T-helper 9 cell (primary cell): ENCODE measurements at regions not wholly inside any gene's neighbourhood (a gene's known extent, or its start where the extent isn't known, plus 50 kb on each side); places are given as distances from the start of the nearest gene placed in this dataset.
"Not testable (repeated sequence)": the region's sequence is repeated elsewhere in the genome, so short reads cannot be mapped to it uniquely, and the experiment has no call there.

Experiments used
- DNase-seq: peaks from one replicate; pipeline ENCODE4 v3.0.0-alpha.2; 2020

DNA sequence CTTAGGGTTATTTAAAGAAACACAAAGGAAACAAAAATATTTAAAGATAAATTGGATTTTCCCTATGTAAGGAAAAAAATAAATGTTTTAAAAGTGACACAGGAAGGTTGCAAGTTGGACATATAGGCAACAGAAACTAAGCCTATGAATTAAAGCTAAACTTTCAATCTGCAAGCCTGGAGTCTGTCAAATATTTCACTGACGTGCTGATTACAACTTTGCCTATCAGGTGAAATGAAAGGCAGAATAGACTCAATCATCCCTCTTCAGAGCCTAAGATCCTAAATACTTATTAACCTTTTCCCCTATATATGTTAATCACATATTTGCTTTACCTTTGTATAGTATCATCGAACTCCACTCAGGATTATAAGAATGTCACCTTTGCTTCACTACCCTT, 1068.0 kb upstream of the ALCAM start:
- DNase-seq: no peak

DNA sequence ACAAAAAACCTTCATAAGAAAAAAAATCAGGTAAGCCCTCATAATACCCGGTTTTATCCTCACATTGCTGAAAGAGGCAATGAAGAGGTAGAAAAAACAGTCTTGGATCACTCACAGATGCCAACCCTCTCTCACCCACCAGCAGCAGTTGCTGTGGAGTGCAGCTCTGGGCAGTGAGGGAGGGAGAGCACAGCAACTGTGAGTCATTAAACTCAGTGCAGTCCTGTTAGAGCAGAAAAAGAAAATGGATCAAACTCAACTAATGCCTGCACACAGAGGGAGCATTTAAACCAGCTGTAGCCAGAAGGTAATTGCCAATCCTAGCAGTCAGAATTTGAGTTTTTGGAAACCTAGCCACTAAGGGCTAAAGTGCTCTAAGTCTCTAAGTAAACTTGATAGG, 1050.6 kb upstream of the ALCAM start:
- no peak for DNase-seq

- no peak for DNase-seq
These were observed 1043.5 kb upstream of the ALCAM start for GRCh38 chr3:104323226-104323625.

DNA sequence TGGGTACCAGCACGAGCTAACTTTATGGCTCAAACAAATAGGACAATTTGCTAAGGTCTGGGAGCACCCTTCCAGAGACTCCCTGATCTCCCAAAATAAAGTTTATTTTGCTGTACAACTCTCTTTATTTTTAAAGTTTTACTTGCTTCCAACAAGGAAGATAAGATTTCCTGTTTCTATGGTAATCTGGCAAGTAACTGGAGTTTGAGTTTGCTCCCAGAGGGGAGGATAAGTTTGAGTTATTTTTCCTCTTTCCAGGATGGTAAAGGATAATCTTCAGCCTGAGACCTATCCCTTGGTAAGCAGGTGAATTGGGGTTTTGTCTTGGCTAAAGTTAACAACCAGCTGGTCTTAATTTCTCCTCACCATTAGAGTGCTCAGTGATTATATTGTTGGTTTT, 1019.4 kb upstream of the ALCAM start:
- no peak for DNase-seq

DNA sequence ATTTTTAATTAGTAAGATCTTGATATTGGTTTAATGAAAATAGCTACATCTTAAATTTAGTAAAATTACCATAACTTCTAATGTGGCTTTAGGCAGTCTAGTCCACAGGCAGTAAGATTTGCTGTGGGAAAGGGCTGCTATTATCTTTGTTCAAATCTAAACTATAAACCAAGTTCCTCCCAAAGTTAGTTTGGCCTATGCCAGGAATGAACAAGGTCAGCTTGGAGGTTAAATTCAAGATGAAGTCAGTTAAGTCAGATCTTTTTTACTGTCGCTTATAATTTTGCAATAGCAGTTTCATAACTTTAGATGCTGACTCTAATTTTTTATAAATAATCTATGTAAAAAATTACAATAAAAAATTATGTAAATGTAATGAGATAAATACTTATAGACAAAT, 1016.9 kb upstream of the ALCAM start:
- DNase-seq: no peak

GRCh38 chr3:104353951-104354350, 1012.8 kb upstream of the ALCAM start:
- DNase-seq: no peak

GRCh38 chr3:104359546-104359945, 1007.2 kb upstream of the ALCAM start:
- no peak for DNase-seq

DNA sequence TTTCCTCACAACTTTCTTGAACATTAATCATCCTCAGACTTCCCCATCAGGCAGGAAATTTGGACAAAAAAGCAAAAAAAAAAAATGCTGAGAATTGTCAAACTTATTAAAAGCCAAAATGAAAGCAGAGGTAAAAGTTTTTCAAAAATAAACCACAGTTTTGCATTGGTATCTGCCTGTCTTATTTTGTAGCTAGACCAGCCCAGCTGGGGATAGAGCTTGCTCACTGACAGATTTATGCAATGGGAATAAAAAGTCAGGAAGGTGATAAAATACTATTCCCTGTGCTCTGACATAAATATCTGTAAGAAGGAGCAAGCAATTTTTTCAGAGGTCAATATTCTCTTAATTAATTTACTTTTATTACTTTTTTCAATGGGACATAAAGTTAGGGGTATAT, 1006.7 kb upstream of the ALCAM start:
- no peak for DNase-seq

DNA sequence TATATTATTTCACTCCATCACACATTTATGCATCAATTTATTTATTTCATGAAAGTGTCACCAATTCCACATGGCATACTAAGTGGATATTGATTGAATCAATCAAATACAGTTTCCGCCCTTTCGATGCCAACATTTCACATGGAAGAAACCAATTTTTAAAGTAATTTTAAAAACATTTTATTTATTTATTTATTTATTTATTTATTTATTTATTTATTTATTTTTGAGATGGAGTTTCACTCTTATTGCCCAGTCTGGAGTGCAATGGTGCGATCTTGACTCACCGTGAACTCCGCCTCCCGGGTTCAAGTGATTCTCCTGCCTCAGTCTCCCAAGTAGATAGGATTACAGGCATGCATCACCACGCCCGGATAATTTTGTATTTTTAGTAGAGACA, 1005.0 kb upstream of the ALCAM start:
- DNase-seq: not testable (repeated sequence)

GRCh38 chr3:104362319-104362718, 1004.4 kb upstream of the ALCAM start:
- DNase-seq: no peak

- DNase-seq: no peak
These were observed 999.7 kb upstream of the ALCAM start for GRCh38 chr3:104367000-104367399.

DNA sequence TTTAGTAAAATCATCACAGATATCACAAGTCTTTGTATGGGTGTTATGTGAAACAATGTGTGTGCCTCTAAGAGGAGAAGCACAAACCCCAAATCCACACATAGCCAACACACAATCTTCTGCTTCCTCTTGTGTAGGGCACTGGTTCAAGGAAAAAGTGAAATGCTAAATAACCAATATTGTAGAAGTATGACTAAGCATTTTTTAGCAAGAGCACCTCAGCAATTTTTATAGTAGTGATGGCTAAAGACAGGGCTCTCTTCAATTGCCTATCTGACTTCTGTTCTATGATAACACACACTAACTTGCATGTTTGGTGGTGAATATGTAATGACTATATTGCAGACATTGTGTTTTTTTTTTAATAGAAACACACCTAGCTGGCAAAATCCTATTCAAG, 997.9 kb upstream of the ALCAM start:
- DNase-seq: no peak

GRCh38 chr3:104385421-104385820, 981.3 kb upstream of the ALCAM start:
- DNase-seq: no peak

GRCh38 chr3:104388619-104389018, 978.1 kb upstream of the ALCAM start:
- DNase-seq: no peak

DNA sequence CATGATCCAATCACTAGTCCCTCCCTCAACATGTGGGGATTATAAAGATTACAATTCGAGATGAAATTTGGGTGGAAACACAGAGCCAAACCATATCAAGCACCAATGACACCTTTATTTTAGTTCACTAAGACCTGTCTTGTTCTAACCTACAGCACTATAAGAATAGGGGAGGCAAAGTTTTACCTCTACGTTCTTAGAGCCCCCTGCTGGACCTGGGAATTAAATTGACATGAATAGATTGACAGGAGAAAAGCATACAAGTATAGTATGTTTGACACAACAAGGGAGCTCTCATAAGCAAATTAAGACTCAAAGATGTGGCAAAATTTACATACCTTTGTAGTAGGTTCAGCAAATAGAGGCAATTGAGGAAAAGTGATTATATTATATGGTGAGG, 974.4 kb upstream of the ALCAM start:
- DNase-seq: no peak

GRCh38 chr3:104396974-104397669, 969.6 kb upstream of the ALCAM start:
- DNase-seq: no peak

- no peak for DNase-seq
These were observed 969.0 kb upstream of the ALCAM start for GRCh38 chr3:104397713-104398112.

DNA sequence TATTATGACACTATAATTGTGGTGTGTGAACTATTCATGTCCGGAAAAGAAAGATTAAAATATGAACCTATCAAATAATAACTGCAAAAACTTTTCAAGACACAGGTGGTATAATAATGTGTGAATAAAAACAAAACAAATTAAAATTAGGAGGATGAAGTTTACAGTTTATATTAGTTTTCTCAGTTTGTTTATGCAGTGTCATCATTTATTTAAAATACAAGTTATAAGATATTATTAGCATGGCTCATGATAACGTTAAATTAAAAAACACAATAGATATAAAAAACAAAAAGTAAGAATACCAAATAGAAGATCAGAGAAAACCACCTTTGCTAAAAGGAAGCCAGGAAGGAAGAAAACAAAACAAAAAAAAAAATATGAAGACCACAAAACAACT, 963.8 kb upstream of the ALCAM start:
- DNase-seq: no peak

DNA sequence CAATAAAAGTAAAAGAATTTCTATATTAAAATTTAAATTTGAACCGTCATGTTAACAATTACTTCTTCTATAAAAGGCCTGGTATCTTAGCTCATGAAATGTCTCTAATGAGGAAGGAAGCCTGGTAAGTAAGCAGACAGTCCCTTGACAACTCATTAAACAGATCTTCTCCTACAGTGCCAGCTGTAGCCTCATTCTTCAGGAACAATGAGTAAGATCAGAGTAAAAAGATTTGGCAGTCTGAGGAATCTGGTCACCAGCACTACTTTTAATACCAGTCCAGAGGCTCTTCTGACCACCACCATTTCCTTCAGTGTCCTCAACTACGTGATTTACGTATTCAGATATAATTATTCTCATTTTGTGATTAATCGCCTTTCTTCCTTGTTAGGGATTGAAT, 955.0 kb upstream of the ALCAM start:
- no peak for DNase-seq

DNA sequence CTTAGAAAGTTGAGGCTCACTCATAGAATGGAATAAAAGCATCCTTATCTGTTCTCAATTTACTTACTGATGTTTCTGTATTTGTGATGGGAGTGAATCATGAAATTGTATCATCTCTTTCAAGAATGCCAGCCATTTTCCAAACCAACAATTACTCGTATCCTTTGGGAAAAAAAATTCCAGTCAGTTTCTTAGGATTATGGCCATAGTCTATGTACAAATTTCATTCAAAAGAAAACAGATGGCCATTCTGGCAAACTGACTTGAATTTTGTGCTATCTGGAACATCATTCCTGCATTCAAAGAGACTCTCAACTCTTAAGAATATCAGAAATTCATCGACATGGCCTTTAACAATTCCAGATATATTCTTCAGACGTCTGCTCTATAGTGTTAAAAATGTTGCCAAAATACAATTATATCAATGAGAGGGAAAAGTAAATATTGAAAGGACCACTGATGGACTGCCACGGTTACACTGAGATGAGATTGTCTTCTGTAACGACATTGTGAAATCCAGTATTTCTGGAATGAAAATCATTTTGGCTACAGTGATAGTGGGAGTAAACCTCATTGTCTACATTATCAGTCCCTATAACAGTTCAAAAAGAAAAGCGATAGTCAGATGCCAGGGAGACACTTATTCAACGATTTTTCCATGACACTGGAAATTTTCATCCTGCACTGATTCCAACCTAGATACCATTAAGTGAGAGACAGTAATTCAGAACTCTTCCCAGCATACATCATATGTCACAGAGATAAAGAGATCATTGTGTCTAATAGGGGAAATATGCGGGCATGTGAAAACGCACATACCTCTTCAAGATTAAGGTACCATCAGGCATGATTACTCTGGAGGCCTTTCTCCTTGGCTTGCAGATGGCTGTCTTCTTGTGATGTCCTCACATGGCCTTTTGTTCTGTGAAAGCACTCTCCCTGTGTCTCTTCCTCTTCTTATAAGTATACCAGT, 953.8 kb upstream of the ALCAM start:
- no peak for DNase-seq

- no peak for DNase-seq
These were observed 938.3 kb upstream of the ALCAM start for GRCh38 chr3:104428337-104428925.

- DNase-seq: no peak
These were observed 937.0 kb upstream of the ALCAM start for GRCh38 chr3:104429727-104430126.

DNA sequence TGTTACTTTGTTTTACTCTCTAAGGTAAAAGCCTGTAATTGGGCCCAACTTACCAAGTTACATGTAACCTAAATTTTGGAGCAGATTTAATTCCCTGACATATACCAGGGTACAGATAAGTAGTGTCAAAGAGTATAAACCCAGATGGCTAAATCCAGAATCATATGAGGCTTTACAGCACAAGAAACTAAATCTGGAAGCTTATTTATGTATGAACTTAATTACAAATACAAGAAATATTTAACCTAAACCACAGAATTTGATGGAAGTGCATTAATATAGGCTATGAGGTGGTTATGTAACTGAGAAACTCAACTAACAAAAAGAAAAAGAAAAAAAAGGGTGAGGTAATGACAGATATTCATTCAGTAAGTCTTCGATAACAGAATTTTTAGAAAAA, 930.2 kb upstream of the ALCAM start:
- no peak for DNase-seq
